ENCODE measurements at regions not wholly inside any gene's neighbourhood (a gene's known extent, or its start where the extent isn't known, plus 50 kb on each side); places are given as distances from the start of the nearest gene placed in this dataset.

DNA sequence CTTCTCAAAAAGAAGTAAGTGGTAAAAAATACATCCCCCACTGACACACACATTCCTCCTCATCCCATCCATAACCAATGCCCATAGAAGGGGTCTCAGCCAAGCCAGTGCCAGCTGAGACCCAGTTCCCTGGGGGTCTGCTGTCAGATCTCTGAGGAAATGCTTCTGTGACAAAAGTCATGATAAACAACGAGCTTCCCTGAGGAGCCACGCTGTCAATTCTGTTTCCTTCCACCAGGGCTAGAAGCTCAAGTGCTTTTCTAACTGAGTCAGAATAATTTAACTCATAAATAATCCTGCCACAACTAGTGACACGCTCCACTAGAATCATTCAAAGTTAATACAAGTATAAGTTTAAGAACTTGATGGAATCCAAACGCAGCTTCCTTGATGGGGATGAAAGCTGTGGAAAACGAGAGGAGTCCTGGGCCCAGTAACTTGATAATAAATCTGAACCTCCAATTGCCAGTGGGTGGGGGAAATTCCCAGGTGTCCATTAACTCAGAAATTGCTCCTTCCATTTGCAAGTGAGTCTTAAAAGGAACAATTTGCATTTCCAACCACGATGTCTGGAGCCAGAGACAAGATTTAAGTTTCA lies 348.7 kb upstream of the LMCD1 start:
- CTCF ChIA-PET: interaction anchor here (0.8 kb wide), 1 partner anchor 87 kb away, joined by 3 read pairs; no protein-coding TSS in a partner anchor
- intact Hi-C loops (cut with micrococcal nuclease): no loop called here

More for the DNA sequence above, 348.7 kb upstream of the LMCD1 start:
- dilution Hi-C loops (cut with MboI; ENCODE audit: extremely low pct_ligation_motif_present, low sequenced_read_pairs): no loop called here
- Histone ChIP-seq H3K9me3 (replicated peaks; ENCODE audit: control insufficient read depth, insufficient read depth, low read length) (no peaks in the 10 kb centered on the region), H3K79me2 (ENCODE audit: control insufficient read depth, insufficient read depth, low read length) (no peaks in the 10 kb centered on the region), H3K27me3 (ENCODE audit: control insufficient read depth in 2 of 2, insufficient read depth in 2 of 2, low read length in 2 of 2) (no peaks in the 10 kb centered on the region), H2AFZ (ENCODE audit: low read depth, low read length) (no peak overlapping the region), H3K27ac (ENCODE audit: insufficient read depth, low read depth, low read length) (no peak overlapping the region), H3K9ac (replicated peaks; ENCODE audit: extremely low read depth, insufficient read depth, low read length) (no peak overlapping the region), H3K4me1 (ENCODE audit: control insufficient read depth, extremely low read depth, insufficient read depth, low read length) (no peaks in the 10 kb centered on the region), H3K9me1 (replicated peaks; ENCODE audit: control insufficient read depth, extremely low read depth, insufficient read depth, low read length) (no peaks in the 10 kb centered on the region), H3K4me3 (replicated peaks in 1 of 3; ENCODE audit: insufficient read depth in 1 of 3, low read depth in 1 of 3, low read length in 3 of 3) (no peak overlapping the region), H3K4me2 (ENCODE audit: insufficient read depth, low read length) (no peak overlapping the region), H4K20me1 (replicated peaks; ENCODE audit: control insufficient read depth, extremely low read depth, insufficient read depth, low read length) (no peaks in the 10 kb centered on the region), H3K36me3 (ENCODE audit: control insufficient read depth in 2 of 2, extremely low read depth in 1 of 2, insufficient read depth in 2 of 2, low read length in 2 of 2) (no peaks in the 10 kb centered on the region)
- TF ChIP-seq EZH2 (IDR thresholded peaks at IDR 0.05; ENCODE audit: borderline replicate concordance, low read depth, low read length, severe bottlenecking) (no peak), MYC (IDR thresholded peaks at IDR 0.05; ENCODE audit: low read depth, low read length) (no peak), CTCF (IDR thresholded peaks at IDR 0.05; ENCODE audit: extremely low read depth in 1 of 2, insufficient read depth in 1 of 2, low read depth in 1 of 2, low read length in 2 of 2) (no peak), MAX (IDR thresholded peaks at IDR 0.05; ENCODE audit: insufficient read depth, insufficient read length) (no peak), POLR2AphosphoS5 (IDR thresholded peaks at IDR 0.05; ENCODE audit: insufficient read depth, low read depth, low read length) (no peak), JUN (IDR thresholded peaks at IDR 0.05; ENCODE audit: borderline replicate concordance, insufficient read depth, insufficient read length, low read depth) (no peak), FOS (IDR thresholded peaks at IDR 0.05; ENCODE audit: borderline replicate concordance, insufficient read depth, low read length) (no peak), POLR2A (IDR thresholded peaks at IDR 0.05; ENCODE audit: low read depth, low read length) (no peak), GATA2 (IDR thresholded peaks at IDR 0.05; ENCODE audit: insufficient read depth, insufficient read length, low read depth, low read length) (no peak)
- DNase-seq (ENCODE audit: low read depth, low spot score) (no peak), FAIRE-seq (no peak)
- BruUV-seq (replicated peaks): no TSS peak
- POLR2A ChIA-PET: no interaction called here

Data from endothelial cell of umbilical vein (primary cell).